ENCODE measurements at regions not wholly inside any gene's neighbourhood (a gene's known extent, or its start where the extent isn't known, plus 50 kb on each side); places are given as distances from the start of the nearest gene placed in this dataset.
"Not testable (repeated sequence)": the region's sequence is repeated elsewhere in the genome, so short reads cannot be mapped to it uniquely, and the experiment has no call there.

DNA sequence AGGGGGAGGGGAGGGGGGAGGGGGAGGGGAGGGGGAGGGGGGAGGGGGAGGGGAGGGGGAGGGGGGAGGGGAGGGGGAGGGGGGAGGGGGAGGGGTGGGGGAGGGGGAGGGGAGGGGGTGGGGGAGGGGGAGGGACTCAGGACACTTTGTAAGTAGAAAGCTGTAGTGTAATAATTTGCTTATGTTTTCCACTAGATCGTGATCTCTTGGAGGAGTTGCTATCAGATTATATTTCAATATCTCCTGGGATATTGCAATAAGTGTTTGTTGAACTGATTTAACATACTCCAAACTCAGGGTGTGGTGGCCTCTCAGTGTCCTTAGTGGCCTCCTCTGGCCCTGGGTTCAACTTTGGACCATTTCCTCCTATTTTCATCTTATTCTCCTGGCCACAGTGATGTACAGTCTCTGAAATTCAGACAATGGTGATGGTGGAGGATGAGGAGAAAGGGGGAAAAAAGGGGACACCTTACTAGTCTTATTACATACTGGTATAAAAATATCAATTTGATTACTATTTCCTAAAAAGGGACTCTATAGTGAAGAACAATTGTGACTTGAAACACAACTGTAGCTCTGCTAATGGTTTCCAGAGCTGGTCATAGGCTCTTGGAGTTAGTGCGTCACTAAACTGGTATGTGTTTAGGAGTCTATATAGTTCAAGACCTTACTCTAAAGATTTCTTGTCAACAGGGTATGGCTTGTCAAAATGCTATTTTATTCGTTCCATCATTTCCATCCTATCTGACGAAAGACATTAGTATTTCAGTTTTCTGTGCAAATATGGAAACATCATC, 89.6 kb downstream of the DDX1 start:
- DNase-seq (ENCODE audit: low spot score) = no peak

DNA sequence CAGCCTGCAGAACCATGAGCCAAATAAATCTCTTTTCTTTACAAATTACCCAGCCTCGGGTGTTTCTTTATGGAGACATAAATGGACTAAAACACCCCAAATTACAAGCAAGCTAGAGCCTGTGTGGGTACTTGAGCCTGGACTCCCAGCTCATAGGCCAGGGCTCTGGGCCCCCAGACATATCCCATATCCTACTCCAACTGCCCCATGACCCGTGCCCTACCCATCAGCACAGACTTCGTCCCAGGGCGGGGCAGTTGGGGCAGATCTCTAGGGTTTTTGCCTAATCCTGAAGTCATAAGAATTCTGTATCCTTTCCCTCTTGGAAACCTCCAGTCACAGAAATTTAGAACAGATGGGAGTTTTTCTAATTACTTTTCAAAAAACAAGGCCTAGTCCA, 90.7 kb downstream of the DDX1 start:
- DNase-seq (ENCODE audit: low spot score) = no peak

- DNase-seq (ENCODE audit: low spot score) = no peak
These were observed 92.7 kb downstream of the DDX1 start for GRCh38 chr2:15684161-15685039.

GRCh38 chr2:15685143-15685542, 93.5 kb downstream of the DDX1 start:
- no peak for DNase-seq (ENCODE audit: low spot score)

DNA sequence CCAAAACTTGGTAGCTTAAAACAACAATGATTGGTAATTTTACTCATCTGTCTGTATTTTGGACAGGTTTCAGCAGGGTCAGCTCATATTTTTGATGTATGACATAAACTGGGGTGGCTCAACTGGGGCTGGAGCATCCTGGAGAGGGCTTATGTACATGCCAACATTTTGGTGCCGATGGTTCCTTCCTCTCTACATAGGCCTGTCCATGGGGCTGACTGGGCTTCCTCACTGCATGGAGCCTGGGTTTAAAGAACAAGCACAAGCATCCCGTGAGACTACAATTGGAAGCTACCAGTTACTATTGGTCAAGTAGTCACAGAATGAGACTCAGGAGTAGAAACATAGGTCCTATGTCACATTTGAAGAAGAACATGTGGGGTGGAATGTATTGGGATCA, 95.0 kb downstream of the DDX1 start:
- DNase-seq (ENCODE audit: low spot score) = no peak

- DNase-seq (ENCODE audit: low spot score) = no peak
These were observed 95.6 kb downstream of the DDX1 start for GRCh38 chr2:15687243-15687642.

GRCh38 chr2:15687720-15688119, 96.1 kb downstream of the DDX1 start:
- no peak for DNase-seq (ENCODE audit: low spot score)

DNA sequence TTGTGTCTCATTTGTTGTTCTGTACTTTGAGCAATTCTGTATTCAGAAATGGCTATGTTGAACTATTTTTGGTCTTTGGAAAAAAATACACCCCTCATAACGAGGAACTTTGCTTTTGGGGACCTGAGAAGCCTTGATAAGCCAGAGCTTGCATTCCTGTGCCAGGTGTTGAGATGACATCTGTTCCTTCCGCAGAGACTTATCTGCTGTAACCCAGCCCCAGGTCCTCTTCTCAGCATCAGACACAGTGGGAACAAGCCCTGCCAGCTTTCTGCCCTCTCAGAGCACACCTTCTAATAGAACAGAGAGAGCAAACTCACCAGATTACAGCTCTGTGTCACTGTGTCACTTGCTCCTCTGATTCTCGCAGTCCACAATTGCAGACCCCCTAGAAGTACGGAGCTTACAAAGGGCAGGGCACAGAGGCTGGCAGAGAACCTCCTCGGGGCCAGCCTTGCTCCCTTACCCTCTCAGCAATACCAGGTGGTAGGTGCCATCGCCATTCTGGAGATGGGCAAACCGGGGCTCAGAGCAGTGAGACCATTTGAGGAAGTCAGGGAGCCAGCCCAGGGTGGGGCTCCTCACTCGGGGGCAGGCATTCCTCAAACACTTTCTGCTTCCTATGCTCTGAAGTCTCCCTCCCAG, 97.4 kb downstream of the DDX1 start:
- DNase-seq (ENCODE audit: low spot score) = no peak

DNA sequence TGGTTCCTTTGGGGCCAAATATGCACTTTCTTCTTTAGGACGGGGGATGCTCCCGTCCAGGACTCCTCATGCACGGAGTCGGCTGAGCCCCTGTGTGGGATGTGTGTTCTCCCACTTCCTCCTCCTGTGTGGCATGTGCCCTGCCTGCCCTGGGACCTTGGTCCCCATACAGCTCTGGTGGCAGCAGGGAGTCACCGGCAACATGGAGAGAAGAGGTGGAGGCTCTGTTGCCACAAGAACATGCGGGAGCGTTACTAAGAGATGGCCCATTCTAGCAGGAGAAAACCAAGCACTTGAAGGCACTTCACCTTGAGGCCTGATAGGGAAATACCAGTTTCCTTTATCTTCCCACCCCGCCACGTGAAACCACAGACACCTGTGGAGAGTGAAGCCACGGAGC, 98.0 kb downstream of the DDX1 start:
- DNase-seq (ENCODE audit: low spot score) = no peak

GRCh38 chr2:15691586-15692310, 100.1 kb downstream of the DDX1 start:
- no peak for DNase-seq (ENCODE audit: low spot score)

GRCh38 chr2:15692551-15693377, 101.1 kb downstream of the DDX1 start:
- DNase-seq (ENCODE audit: low spot score) = no peak

GRCh38 chr2:15693382-15693781, 101.7 kb downstream of the DDX1 start:
- DNase-seq (ENCODE audit: low spot score) = no peak

GRCh38 chr2:15693926-15694588, 102.4 kb downstream of the DDX1 start:
- DNase-seq (ENCODE audit: low spot score) = no peak

DNA sequence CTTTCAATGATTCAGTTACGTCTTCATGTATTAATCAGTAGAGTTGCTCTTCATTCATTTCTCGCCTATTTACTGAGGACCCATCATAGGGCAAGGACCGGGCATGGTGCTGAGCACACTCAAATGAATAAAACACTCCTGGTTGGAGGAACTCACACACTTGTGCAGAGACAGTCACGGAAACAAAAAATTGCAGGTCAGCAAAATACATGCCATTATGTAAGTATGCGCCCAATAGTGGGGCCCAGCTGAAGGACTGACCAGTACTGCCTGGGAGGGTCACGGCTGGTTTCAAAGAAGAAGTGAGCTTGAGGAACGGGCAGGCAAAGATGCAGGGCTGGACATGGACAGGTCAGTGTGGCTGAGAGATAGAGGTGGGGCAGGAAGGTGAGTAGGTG, 102.9 kb downstream of the DDX1 start:
- DNase-seq (ENCODE audit: low spot score) = no peak

- no peak for DNase-seq (ENCODE audit: low spot score)
These were observed 104.1 kb downstream of the DDX1 start for GRCh38 chr2:15695582-15696330.

- DNase-seq (ENCODE audit: low spot score) = not testable (repeated sequence)
These were observed 105.0 kb downstream of the DDX1 start for GRCh38 chr2:15696606-15697170.

- no peak for DNase-seq (ENCODE audit: low spot score)
These were observed 108.5 kb downstream of the DDX1 start for GRCh38 chr2:15700131-15700530.

GRCh38 chr2:15700599-15701340, 109.1 kb downstream of the DDX1 start:
- DNase-seq (ENCODE audit: low spot score) = no peak

Measured in ecto neural progenitor cell (in vitro differentiated cells).